ENCODE measurements at regions not wholly inside any gene's neighbourhood (a gene's known extent, or its start where the extent isn't known, plus 50 kb on each side); places are given as distances from the start of the nearest gene placed in this dataset.

GRCh38 chr18:72160510-72161445 is 383.4 kb downstream of the CBLN2 start:
- Mint-ChIP-seq H3K4me1 (no peaks in the 10 kb centered on the region), H3K36me3 (ENCODE audit: low read depth) (no peaks in the 10 kb centered on the region), H3K27me3 (ENCODE audit: low read depth) (no peaks in the 10 kb centered on the region), H3K4me3 (no peak overlapping the region), H3K9me3 (no peaks in the 10 kb centered on the region), H3K27ac (no peak overlapping the region)
- TF ChIP-seq CTCF (IDR thresholded peaks at IDR 0.05; ENCODE audit: unreplicated experiment in 3 of 3), result no peak

- no peaks in the 10 kb centered on the region for H3K4me1 Mint-ChIP-seq
- no peaks in the 10 kb centered on the region for H3K36me3 Mint-ChIP-seq (ENCODE audit: low read depth)
- no peaks in the 10 kb centered on the region for H3K27me3 Mint-ChIP-seq (ENCODE audit: low read depth)
- no peak for TF ChIP-seq CTCF (IDR thresholded peaks at IDR 0.05; ENCODE audit: unreplicated experiment in 3 of 3)
- no peak overlapping the region for H3K27ac Mint-ChIP-seq
- H3K9me3 Mint-ChIP-seq, result no peaks in the 10 kb centered on the region
- H3K4me3 Mint-ChIP-seq, result no peak overlapping the region
Observed at GRCh38 chr18:72155327-72155726, 388.8 kb downstream of the CBLN2 start.

- Mint-ChIP-seq H3K9me3 (no peaks in the 10 kb centered on the region), H3K4me1 (no peaks in the 10 kb centered on the region), H3K4me3 (no peak overlapping the region), H3K27ac (no peak overlapping the region), H3K27me3 (ENCODE audit: low read depth) (no peaks in the 10 kb centered on the region), H3K36me3 (ENCODE audit: low read depth) (no peaks in the 10 kb centered on the region)
- TF ChIP-seq CTCF (IDR thresholded peaks at IDR 0.05; ENCODE audit: unreplicated experiment in 3 of 3), result no peak
Observed at GRCh38 chr18:72154926-72155325, 389.2 kb downstream of the CBLN2 start.

GRCh38 chr18:72152935-72153334 is 391.2 kb downstream of the CBLN2 start:
- Mint-ChIP-seq H3K4me1 (no peaks in the 10 kb centered on the region), H3K9me3 (no peaks in the 10 kb centered on the region), H3K27me3 (ENCODE audit: low read depth) (no peaks in the 10 kb centered on the region), H3K36me3 (ENCODE audit: low read depth) (no peaks in the 10 kb centered on the region), H3K27ac (no peak overlapping the region), H3K4me3 (no peak overlapping the region)
- TF ChIP-seq CTCF (IDR thresholded peaks at IDR 0.05; ENCODE audit: unreplicated experiment in 3 of 3), result no peak

GRCh38 chr18:72147830-72148229 is 396.3 kb downstream of the CBLN2 start:
- H3K4me1 Mint-ChIP-seq, result no peaks in the 10 kb centered on the region
- no peaks in the 10 kb centered on the region for H3K36me3 Mint-ChIP-seq (ENCODE audit: low read depth)
- H3K4me3 Mint-ChIP-seq, result no peak overlapping the region
- H3K27ac Mint-ChIP-seq, result no peak overlapping the region
- no peak for TF ChIP-seq CTCF (IDR thresholded peaks at IDR 0.05; ENCODE audit: unreplicated experiment in 3 of 3)
- no peaks in the 10 kb centered on the region for H3K9me3 Mint-ChIP-seq
- H3K27me3 Mint-ChIP-seq (ENCODE audit: low read depth), result no peaks in the 10 kb centered on the region

GRCh38 chr18:72140007-72140406 is 404.1 kb downstream of the CBLN2 start:
- Mint-ChIP-seq H3K27me3 (ENCODE audit: low read depth) (no peaks in the 10 kb centered on the region), H3K4me1 (no peaks in the 10 kb centered on the region), H3K9me3 (peaks cover 4% of the 10 kb centered on the region), H3K4me3 (no peak overlapping the region), H3K36me3 (ENCODE audit: low read depth) (no peaks in the 10 kb centered on the region), H3K27ac (no peak overlapping the region)
- no peak for TF ChIP-seq CTCF (IDR thresholded peaks at IDR 0.05; ENCODE audit: unreplicated experiment in 3 of 3)
